Thyroid gland (tissue), 4 donors: ENCODE measurements at regions not wholly inside any gene's neighbourhood (a gene's known extent, or its start where the extent isn't known, plus 50 kb on each side); places are given as distances from the start of the nearest gene placed in this dataset.

Experiments
- POLR2A ChIP-seq, 2 donors: fragments of 450-650 bp; IDR thresholded peaks; one replicate each; pipeline ENCODE4 v1.6.1; 2017; ENCODE audit warnings: antibody characterized with exemption in 2 of 2, mild to moderate bottlenecking in 2 of 2, moderate library complexity in 1 of 2
- TF ChIP-seq, protein P1 (sequence below), 6 experiments: fragments of 200-600 bp in 3 of 6; fragments of 450-650 bp in 3 of 6; sonication (generic) in 3 of 6; IDR thresholded peaks; one replicate each; pipeline ENCODE4 v1.5.1; 2016 to 2019; ENCODE audit warnings: antibody characterized with exemption in 6 of 6, mild to moderate bottlenecking in 2 of 6, inconsistent platforms in 1 of 6, moderate library complexity in 1 of 6

DNA sequence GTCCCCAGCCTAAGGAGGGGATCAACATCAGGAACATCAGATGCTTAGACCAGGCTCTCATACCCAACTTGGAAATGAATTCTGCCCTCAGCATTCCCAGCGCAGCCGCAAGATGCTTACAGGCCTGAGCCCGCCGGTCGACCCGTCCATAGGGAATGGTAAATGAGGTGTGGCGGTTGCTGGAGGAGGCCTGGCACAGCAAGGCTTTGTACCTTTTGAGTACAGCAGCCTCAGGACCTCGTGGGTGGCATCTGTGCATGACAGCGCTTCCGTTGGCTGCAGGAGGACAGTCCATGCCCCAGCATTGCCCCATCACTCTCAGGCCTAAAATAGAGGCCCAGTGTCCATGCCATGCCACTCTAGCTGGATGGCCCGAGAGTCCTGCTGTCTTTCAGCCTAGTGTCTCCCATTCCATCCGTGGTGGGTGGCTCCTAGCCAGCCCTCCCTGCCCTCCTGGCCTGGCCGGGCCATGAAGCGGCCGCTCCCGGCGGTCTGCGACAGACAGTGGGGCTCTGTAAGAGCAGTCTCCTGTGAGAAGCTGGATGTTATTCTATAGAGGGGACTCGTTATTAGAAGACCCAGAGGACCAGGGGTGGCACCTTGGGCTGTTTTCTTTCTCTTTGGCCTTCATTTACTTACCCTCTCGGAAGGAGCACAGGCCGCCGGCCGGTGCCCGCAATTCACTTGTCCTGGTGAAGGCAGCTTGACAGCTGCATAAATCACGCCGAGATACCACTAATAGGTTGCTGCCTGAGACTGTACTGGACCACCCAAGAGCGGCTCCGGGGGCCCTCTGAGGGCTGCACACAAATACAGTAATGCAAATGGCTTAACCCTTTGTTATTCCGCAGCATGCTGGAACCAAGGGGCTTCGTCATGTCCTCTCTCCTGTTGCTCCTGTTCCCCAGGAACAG, 223.5 kb upstream of the TUT7 start:
- TF ChIP-seq, protein P1, sequence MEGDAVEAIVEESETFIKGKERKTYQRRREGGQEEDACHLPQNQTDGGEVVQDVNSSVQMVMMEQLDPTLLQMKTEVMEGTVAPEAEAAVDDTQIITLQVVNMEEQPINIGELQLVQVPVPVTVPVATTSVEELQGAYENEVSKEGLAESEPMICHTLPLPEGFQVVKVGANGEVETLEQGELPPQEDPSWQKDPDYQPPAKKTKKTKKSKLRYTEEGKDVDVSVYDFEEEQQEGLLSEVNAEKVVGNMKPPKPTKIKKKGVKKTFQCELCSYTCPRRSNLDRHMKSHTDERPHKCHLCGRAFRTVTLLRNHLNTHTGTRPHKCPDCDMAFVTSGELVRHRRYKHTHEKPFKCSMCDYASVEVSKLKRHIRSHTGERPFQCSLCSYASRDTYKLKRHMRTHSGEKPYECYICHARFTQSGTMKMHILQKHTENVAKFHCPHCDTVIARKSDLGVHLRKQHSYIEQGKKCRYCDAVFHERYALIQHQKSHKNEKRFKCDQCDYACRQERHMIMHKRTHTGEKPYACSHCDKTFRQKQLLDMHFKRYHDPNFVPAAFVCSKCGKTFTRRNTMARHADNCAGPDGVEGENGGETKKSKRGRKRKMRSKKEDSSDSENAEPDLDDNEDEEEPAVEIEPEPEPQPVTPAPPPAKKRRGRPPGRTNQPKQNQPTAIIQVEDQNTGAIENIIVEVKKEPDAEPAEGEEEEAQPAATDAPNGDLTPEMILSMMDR (IDR thresholded peaks at IDR 0.05), result no peak
- TF ChIP-seq POLR2A (IDR thresholded peaks at IDR 0.05), result no peak
